ENCODE measurements at regions not wholly inside any gene's neighbourhood (a gene's known extent, or its start where the extent isn't known, plus 50 kb on each side); places are given as distances from the start of the nearest gene placed in this dataset.

DNA sequence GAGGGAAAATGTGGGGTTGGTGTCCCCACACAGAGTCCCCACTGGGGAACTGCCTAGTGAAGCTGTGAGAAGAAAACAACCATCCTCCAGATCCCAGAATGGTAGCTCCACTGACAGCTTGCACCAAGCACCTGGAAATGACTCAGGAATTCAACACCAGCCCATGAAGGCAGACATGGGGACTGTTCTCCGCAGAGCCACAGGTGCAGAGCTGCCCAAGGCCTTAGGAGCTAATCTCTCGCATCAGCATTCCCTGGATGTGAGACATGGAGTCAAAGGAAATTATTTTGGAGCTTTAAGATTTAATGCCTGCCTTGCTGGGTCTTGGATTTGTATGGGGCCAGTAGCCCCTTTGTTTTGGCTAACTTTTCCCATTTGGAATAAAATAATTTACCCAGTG lies 367.9 kb downstream of the FAM133A start:
- Histone ChIP-seq H3K23me2 (ENCODE audit: low read depth, low read length) (no peaks in the 10 kb centered on the region), H3K14ac (ENCODE audit: insufficient read length) (no peak overlapping the region), H2AK5ac (ENCODE audit: low read depth, low read length) (no peak overlapping the region), H3K4me3 (ENCODE audit: extremely low read depth in 1 of 4, insufficient read depth in 2 of 4, low read depth in 3 of 4, low read length in 4 of 4) (no peak overlapping the region), H2BK12ac (ENCODE audit: low read depth, low read length) (no peak overlapping the region), H3K36me3 (ENCODE audit: control insufficient read depth in 2 of 4, insufficient read depth in 4 of 4, low read length in 3 of 4) (no peaks in the 10 kb centered on the region), H4K20me1 (replicated peaks in 1 of 2; ENCODE audit: control insufficient read depth in 1 of 2, insufficient read depth in 2 of 2, low read length in 2 of 2) (no peaks in the 10 kb centered on the region), H3K79me1 (ENCODE audit: low read depth, low read length) (no peaks in the 10 kb centered on the region), H3K56ac (replicated peaks; ENCODE audit: insufficient read length, low read depth, low read length) (no peak overlapping the region), H3K18ac (ENCODE audit: extremely low read depth, low read length) (no peak overlapping the region), H3K4me2 (ENCODE audit: insufficient read depth in 1 of 2, low read depth in 2 of 2, low read length in 2 of 2) (no peak overlapping the region), H3K9ac (replicated peaks in 1 of 4; ENCODE audit: extremely low read depth in 1 of 4, low read depth in 3 of 4, low read length in 3 of 4) (no peak overlapping the region), H4K91ac (replicated peaks; ENCODE audit: insufficient read length, low read length) (no peak overlapping the region), H2BK120ac (replicated peaks; ENCODE audit: low read depth, low read length) (no peak overlapping the region), H4K5ac (ENCODE audit: insufficient read length, low read depth, low read length) (no peak overlapping the region), H2AFZ (ENCODE audit: low read length) (no peak overlapping the region), H3K23ac (ENCODE audit: insufficient read length) (no peak overlapping the region), H3K27ac (ENCODE audit: low read depth, low read length) (no peak overlapping the region), H2BK15ac (ENCODE audit: low read length) (no peak overlapping the region), H2BK5ac (ENCODE audit: low read depth, low read length) (no peak overlapping the region), H3K9me3 (ENCODE audit: insufficient read depth in 2 of 2, low read depth in 1 of 2, low read length in 1 of 2) (peaks cover 3 to 7% of the 10 kb centered on the region in 2 experiments; a peak in 2 of 4 replicates), H3K79me2 (ENCODE audit: control insufficient read depth in 1 of 2, insufficient read depth in 2 of 2, low read length in 2 of 2) (no peaks in the 10 kb centered on the region), H4K8ac (ENCODE audit: extremely low read depth, insufficient read depth, low read length) (no peak overlapping the region), H3K4me1 (replicated peaks in 1 of 4; ENCODE audit: control insufficient read depth in 3 of 4, insufficient read depth in 4 of 4, low read length in 3 of 4) (peaks cover 0 to 3% (median 0%) of the 10 kb centered on the region in 4 experiments; a peak in 1 of 7 replicates), H3K4ac (replicated peaks; ENCODE audit: insufficient read length, low read depth, low read length) (no peak overlapping the region), H3K27me3 (replicated peaks in 1 of 4; ENCODE audit: control insufficient read depth in 3 of 4, extremely low read depth in 1 of 4, insufficient read depth in 3 of 4, low read length in 3 of 4) (no peaks in the 10 kb centered on the region), H2BK20ac (ENCODE audit: low read length) (no peak overlapping the region)
- DNase-seq (ENCODE audit: low read depth in 1 of 2, low spot score in 2 of 2): no peak
- POLR2A ChIA-PET (ENCODE audit: partially characterized antibody): no interaction called here
- CTCF ChIA-PET (ENCODE audit: partially characterized antibody): no interaction called here
- WGBS, 2 experiments (ENCODE audit: extremely low coverage in 1 of 2, insufficient coverage in 1 of 2, insufficient read length in 1 of 2, insufficient replicate concordance in 2 of 2, low coverage in 1 of 2, low lambda C conversion rate in 2 of 2, missing lambda C conversion rate in 1 of 2): 100% methylated on average over 2 of the region's 2 CpGs; no CpG with 5 or more reads in 1 of the 2 experiments
- FAIRE-seq: no peak
- TF ChIP-seq EP300 (IDR thresholded peaks at IDR 0.05; ENCODE audit: borderline replicate concordance in 1 of 2, low read depth in 2 of 2, low read length in 2 of 2) (no peak), EZH2 (IDR thresholded peaks at IDR 0.05; ENCODE audit: low read depth, low read length, severe bottlenecking) (no peak), TAF1 (IDR thresholded peaks at IDR 0.05; ENCODE audit: low read depth, low read length) (no peak), POLR2AphosphoS5 (IDR thresholded peaks at IDR 0.05; ENCODE audit: low read depth, low read length) (no peak), JUND (IDR thresholded peaks at IDR 0.05; ENCODE audit: low read length) (no peak)

Data from H1 (cell line).